HL-60 (cell line): ENCODE measurements at regions not wholly inside any gene's neighbourhood (a gene's known extent, or its start where the extent isn't known, plus 50 kb on each side); places are given as distances from the start of the nearest gene placed in this dataset.
"Not testable (repeated sequence)": the region's sequence is repeated elsewhere in the genome, so short reads cannot be mapped to it uniquely, and the experiment has no call there.

Experiments
- DNase-seq, 2 experiments: peaks; one replicate each; pipeline ENCODE4 v3.0.0-alpha.2; 2010 to 2020; ENCODE audit warnings: low read depth in 1 of 2, low spot score in 1 of 2
- H3K27ac ChIP-seq: fragments of 250-450 bp; sonication (Bioruptor Pico); replicated peaks from 2 replicates; pipeline ENCODE4 v1.5.1; 2020; ENCODE audit warnings: mild to moderate bottlenecking, moderate library complexity
- H3K27me3 ChIP-seq: fragments of 250-450 bp; sonication (Bioruptor Pico); 2 replicates; pipeline ENCODE4 v1.5.1; 2021; ENCODE audit warnings: mild to moderate bottlenecking, moderate library complexity; ENCODE audit not compliant: insufficient read depth, poor library complexity, severe bottlenecking
- H3K4me3 ChIP-seq: replicated peaks from 2 replicates; pipeline ENCODE4 v1.5.1; 2011; ENCODE audit warnings: mild to moderate bottlenecking, control low read depth, low read length; ENCODE audit not compliant: insufficient read depth
- CTCF ChIP-seq: IDR thresholded peaks from one replicate; pipeline ENCODE4 v1.5.1; 2011; ENCODE audit warnings: low read length, control low read depth, inconsistent platforms; ENCODE audit not compliant: insufficient read depth
- GABPA ChIP-seq: IDR thresholded peaks from 2 replicates; pipeline ENCODE4 v1.6.1; 2012; ENCODE audit warnings: low read depth
- POLR2AphosphoS5 ChIP-seq: IDR thresholded peaks from 2 replicates; pipeline ENCODE4 v1.6.1; 2012; ENCODE audit warnings: low read depth
- REST ChIP-seq: IDR thresholded peaks from 2 replicates; pipeline ENCODE4 v1.6.1; 2012; ENCODE audit warnings: low read depth; ENCODE audit not compliant: insufficient replicate concordance
- SPI1 ChIP-seq: IDR thresholded peaks from 2 replicates; pipeline ENCODE4 v1.6.1; 2012; ENCODE audit warnings: low read depth, mild to moderate bottlenecking, borderline replicate concordance

- DNase-seq, result no peak
- no peak for TF ChIP-seq SPI1
- no peaks in the 10 kb centered on the region for H3K27me3 ChIP-seq
- H3K4me3 ChIP-seq, result no peak overlapping the region
- no peak overlapping the region for H3K27ac ChIP-seq
Measured at GRCh38 chr10:44116474-44116873, 268.4 kb downstream of the CXCL12 start.

- H3K27ac ChIP-seq, result no peak overlapping the region
- no peaks in the 10 kb centered on the region for H3K27me3 ChIP-seq
- no peak for TF ChIP-seq POLR2AphosphoS5
- no peak for TF ChIP-seq SPI1
- no peak for TF ChIP-seq REST
- no peak for TF ChIP-seq CTCF
- no peak for TF ChIP-seq GABPA
- no peak for DNase-seq
- no peak overlapping the region for H3K4me3 ChIP-seq
Measured at GRCh38 chr10:44115516-44115915, 269.4 kb downstream of the CXCL12 start.

- TF ChIP-seq GABPA (no peak), POLR2AphosphoS5 (no peak), CTCF (no peak), SPI1 (no peak), REST (no peak)
- DNase-seq, result no peak
- Histone ChIP-seq H3K4me3 (no peak overlapping the region), H3K27ac (no peak overlapping the region), H3K27me3 (no peaks in the 10 kb centered on the region)
Measured at GRCh38 chr10:44114441-44114840, 270.5 kb downstream of the CXCL12 start.

- not testable (repeated sequence) for DNase-seq, H3K4me3 ChIP-seq, H3K27ac ChIP-seq, H3K27me3 ChIP-seq
Measured at GRCh38 chr10:44112280-44112679, 272.6 kb downstream of the CXCL12 start.

- TF ChIP-seq POLR2AphosphoS5, result no peak
- no peak for TF ChIP-seq GABPA
- no peaks in the 10 kb centered on the region for H3K27me3 ChIP-seq
- DNase-seq, result no peak
Measured at GRCh38 chr10:44105696-44106095, 279.2 kb downstream of the CXCL12 start.

More at GRCh38 chr10:44105696-44106095, 279.2 kb downstream of the CXCL12 start:
- Histone ChIP-seq H3K27ac (no peak overlapping the region), H3K4me3 (no peak overlapping the region)
